DOHH2 (cell line): ENCODE measurements at regions not wholly inside any gene's neighbourhood (a gene's known extent, or its start where the extent isn't known, plus 50 kb on each side); places are given as distances from the start of the nearest gene placed in this dataset.

ENCODE experiments used
- H3F3A ChIP-seq: fragments of 200-600 bp; sonication (generic), shearing (Covaris generic); 2 replicates; pipeline ENCODE4 v1.6.0; 2016; ENCODE audit warnings: antibody characterized with exemption, mild to moderate bottlenecking; ENCODE audit not compliant: control insufficient read depth, insufficient read depth
- H3K27ac ChIP-seq: fragments of 200-600 bp; sonication (generic); 2 replicates; pipeline ENCODE4 v1.5.1; 2014; ENCODE audit warnings: low read depth, mild to moderate bottlenecking, low read length, moderate library complexity
- H3K27me3 ChIP-seq: fragments of 200-600 bp; sonication (generic); 2 replicates; pipeline ENCODE4 v1.6.1; 2014; ENCODE audit warnings: mild to moderate bottlenecking, low read length, mixed read lengths; ENCODE audit not compliant: control insufficient read depth
- H3K36me3 ChIP-seq: fragments of 200-600 bp; sonication (generic); 2 replicates; pipeline ENCODE4 v1.6.1; 2014; ENCODE audit warnings: mild to moderate bottlenecking, low read length, moderate library complexity, mixed read lengths; ENCODE audit not compliant: control insufficient read depth
- H3K4me1 ChIP-seq: fragments of 200-600 bp; sonication (generic); 2 replicates; pipeline ENCODE4 v1.6.1; 2014; ENCODE audit warnings: mild to moderate bottlenecking, low read length, mixed read lengths; ENCODE audit not compliant: control insufficient read depth
- H3K4me2 ChIP-seq: fragments of 200-600 bp; sonication (generic); 2 replicates; pipeline ENCODE4 v1.6.0; 2014; ENCODE audit warnings: mild to moderate bottlenecking, low read length, moderate library complexity
- H3K4me3 ChIP-seq: fragments of 200-600 bp; sonication (generic); 2 replicates; pipeline ENCODE4 v1.5.1; 2014; ENCODE audit warnings: mild to moderate bottlenecking, low read length, mixed read lengths
- H3K79me2 ChIP-seq: fragments of 200-600 bp; sonication (generic); 2 replicates; pipeline ENCODE4 v1.6.1; 2014; ENCODE audit warnings: mild to moderate bottlenecking, low read length, mixed read lengths; ENCODE audit not compliant: control insufficient read depth
- H3K9me2 ChIP-seq: fragments of 200-600 bp; sonication (generic); replicated peaks from 2 replicates; pipeline ENCODE4 v1.6.1; 2014; ENCODE audit warnings: mild to moderate bottlenecking, low read length, mixed read lengths; ENCODE audit not compliant: control insufficient read depth
- H3K9me3 ChIP-seq: fragments of 200-600 bp; sonication (generic); 2 replicates; pipeline ENCODE4 v1.6.1; 2014; ENCODE audit warnings: antibody characterized with exemption, low read length, mixed read lengths; ENCODE audit not compliant: control insufficient read depth, insufficient read depth
- H4K20me1 ChIP-seq: fragments of 200-600 bp; sonication (generic); 2 replicates; pipeline ENCODE4 v1.6.0; 2014; ENCODE audit warnings: low read depth, mild to moderate bottlenecking, antibody characterized with exemption, low read length, moderate library complexity; ENCODE audit not compliant: control insufficient read depth, insufficient read depth
- CTCF ChIP-seq: fragments of 200-600 bp; sonication (generic); IDR thresholded peaks from one replicate; pipeline ENCODE4 v1.5.1; 2014; ENCODE audit warnings: antibody characterized with exemption, mild to moderate bottlenecking, low read depth, low read length; ENCODE audit not compliant: poor library complexity, severe bottlenecking
- EZH2phosphoT487 ChIP-seq: fragments of 200-600 bp; sonication (generic); IDR thresholded peaks from 2 replicates; pipeline ENCODE4 v1.6.1; 2017; ENCODE audit warnings: borderline replicate concordance, mild to moderate bottlenecking, antibody characterized with exemption, low read length, moderate library complexity, mixed read lengths

GRCh38 chr14:65943150-65943549 is 530.6 kb downstream of the FUT8 start:
- Histone ChIP-seq H3K27ac (no peak overlapping the region), H3K4me1 (no peaks in the 10 kb centered on the region), H3K27me3 (peaks cover 10% of the 10 kb centered on the region), H3K9me3 (no peaks in the 10 kb centered on the region), H3F3A (no peaks in the 10 kb centered on the region), H4K20me1 (no peaks in the 10 kb centered on the region), H3K4me2 (no peak overlapping the region), H3K36me3 (no peaks in the 10 kb centered on the region), H3K9me2 (no peaks in the 10 kb centered on the region), H3K4me3 (no peak overlapping the region), H3K79me2 (no peaks in the 10 kb centered on the region)
- TF ChIP-seq EZH2phosphoT487 (no peak), CTCF (no peak)

GRCh38 chr14:65943916-65944410 is 531.4 kb downstream of the FUT8 start:
- Histone ChIP-seq H3K36me3 (no peaks in the 10 kb centered on the region), H3K27ac (no peak overlapping the region), H3K79me2 (no peaks in the 10 kb centered on the region), H4K20me1 (no peaks in the 10 kb centered on the region), H3F3A (no peaks in the 10 kb centered on the region), H3K4me1 (no peaks in the 10 kb centered on the region), H3K4me3 (no peak overlapping the region), H3K9me2 (no peaks in the 10 kb centered on the region), H3K27me3 (peaks cover 10% of the 10 kb centered on the region), H3K9me3 (no peaks in the 10 kb centered on the region), H3K4me2 (no peak overlapping the region)
- TF ChIP-seq EZH2phosphoT487 = no peak
- TF ChIP-seq CTCF = no peak

GRCh38 chr14:65945327-65945726 is 532.8 kb downstream of the FUT8 start:
- Histone ChIP-seq H3K9me2 (no peaks in the 10 kb centered on the region), H3F3A (no peaks in the 10 kb centered on the region), H4K20me1 (no peaks in the 10 kb centered on the region), H3K9me3 (no peaks in the 10 kb centered on the region), H3K36me3 (no peaks in the 10 kb centered on the region), H3K27ac (no peak overlapping the region), H3K4me2 (no peak overlapping the region), H3K27me3 (peaks cover 16% of the 10 kb centered on the region), H3K4me1 (no peaks in the 10 kb centered on the region), H3K79me2 (no peaks in the 10 kb centered on the region), H3K4me3 (no peak overlapping the region)
- TF ChIP-seq CTCF = no peak
- TF ChIP-seq EZH2phosphoT487 = no peak

- no peak overlapping the region for H3K4me2 ChIP-seq
- no peaks in the 10 kb centered on the region for H3K36me3 ChIP-seq
- H3K9me3 ChIP-seq = no peaks in the 10 kb centered on the region
- H3F3A ChIP-seq = no peaks in the 10 kb centered on the region
- H3K27ac ChIP-seq = no peak overlapping the region
- peaks cover 14% of the 10 kb centered on the region; the same call in 1 of the 2 replicates for H3K27me3 ChIP-seq
- no peaks in the 10 kb centered on the region for H3K9me2 ChIP-seq
- H3K79me2 ChIP-seq = no peaks in the 10 kb centered on the region
- H3K4me1 ChIP-seq = no peaks in the 10 kb centered on the region
- H3K4me3 ChIP-seq = no peak overlapping the region
- H4K20me1 ChIP-seq = no peaks in the 10 kb centered on the region
- TF ChIP-seq CTCF (no peak), EZH2phosphoT487 (no peak)
Measured at GRCh38 chr14:65946494-65946893, 534.0 kb downstream of the FUT8 start.
